RWPE2 (cell line): ENCODE measurements at regions not wholly inside any gene's neighbourhood (a gene's known extent, or its start where the extent isn't known, plus 50 kb on each side); places are given as distances from the start of the nearest gene placed in this dataset.

Source experiments
- ATAC-seq: fragments of 200-7000 bp; cut with Tn5 transposase; 3 replicates; pipeline ENCODE4 v1.9.1; 2021; ENCODE audit warnings: low read depth
- DNase-seq: peaks from one replicate; pipeline ENCODE4 v3.0.0-alpha.2; 2020; ENCODE audit warnings: low spot score
- H3K27ac ChIP-seq: fragments of 450-650 bp; 2 replicates; pipeline ENCODE4 v1.5.1; 2017; ENCODE audit warnings: mild to moderate bottlenecking; ENCODE audit not compliant: poor library complexity, severe bottlenecking
- H3K27me3 ChIP-seq: fragments of 250-450 bp; sonication (Bioruptor Pico); 2 replicates; pipeline ENCODE4 v1.5.1; 2021; ENCODE audit warnings: mild to moderate bottlenecking, moderate library complexity; ENCODE audit not compliant: insufficient read depth, poor library complexity, severe bottlenecking
- H3K36me3 ChIP-seq: fragments of 250-450 bp; sonication (Bioruptor Pico); 2 replicates; pipeline ENCODE4 v1.5.1; 2020; ENCODE audit warnings: low read depth, mild to moderate bottlenecking, moderate library complexity
- H3K4me1 ChIP-seq: fragments of 250-450 bp; sonication (Bioruptor Pico); 2 replicates; pipeline ENCODE4 v1.5.1; 2021; ENCODE audit warnings: mild to moderate bottlenecking, moderate library complexity; ENCODE audit not compliant: insufficient read depth, poor library complexity, severe bottlenecking
- H3K4me3 ChIP-seq: fragments of 250-450 bp; sonication (Bioruptor Pico); 2 replicates; pipeline ENCODE4 v1.5.1; 2021; ENCODE audit warnings: mild to moderate bottlenecking, moderate library complexity; ENCODE audit not compliant: severe bottlenecking
- H3K9me3 ChIP-seq: fragments of 250-450 bp; sonication (Bioruptor Pico); 2 replicates; pipeline ENCODE4 v1.5.1; 2021; ENCODE audit warnings: mild to moderate bottlenecking, moderate library complexity; ENCODE audit not compliant: severe bottlenecking
- CTCF ChIP-seq: fragments of 450-650 bp; IDR thresholded peaks from one replicate; pipeline ENCODE4 v1.5.1; 2017; ENCODE audit warnings: mild to moderate bottlenecking, moderate library complexity; ENCODE audit not compliant: poor library complexity, severe bottlenecking

DNA sequence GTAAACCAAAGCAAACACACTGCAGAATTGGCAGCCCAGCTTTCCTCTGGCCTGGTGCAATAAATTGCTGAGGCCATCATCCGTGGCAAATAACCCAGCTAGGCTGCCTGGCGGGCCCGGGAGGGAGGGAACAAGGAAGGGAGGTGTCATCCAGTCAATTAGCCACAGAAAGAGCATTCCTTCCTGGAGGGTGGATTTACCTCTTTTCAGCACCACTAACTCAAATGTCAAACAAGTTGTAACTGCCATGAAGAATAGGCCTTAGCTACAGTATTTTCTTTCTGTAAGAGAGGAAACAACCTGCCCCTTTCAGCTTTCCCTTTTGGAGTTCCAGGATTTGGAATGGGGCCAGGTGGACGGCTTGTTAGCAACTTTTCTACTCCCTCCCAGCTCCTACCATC lies 163.8 kb upstream of the BDNF start:
- DNase-seq (no peak), ATAC-seq (no peak)
- Histone ChIP-seq H3K9me3 (no peaks in the 10 kb centered on the region), H3K36me3 (no peaks in the 10 kb centered on the region), H3K27me3 (no peaks in the 10 kb centered on the region), H3K27ac (no peak overlapping the region), H3K4me1 (peaks cover 12% of the 10 kb centered on the region), H3K4me3 (no peak overlapping the region)
- TF ChIP-seq CTCF, result no peak

DNA sequence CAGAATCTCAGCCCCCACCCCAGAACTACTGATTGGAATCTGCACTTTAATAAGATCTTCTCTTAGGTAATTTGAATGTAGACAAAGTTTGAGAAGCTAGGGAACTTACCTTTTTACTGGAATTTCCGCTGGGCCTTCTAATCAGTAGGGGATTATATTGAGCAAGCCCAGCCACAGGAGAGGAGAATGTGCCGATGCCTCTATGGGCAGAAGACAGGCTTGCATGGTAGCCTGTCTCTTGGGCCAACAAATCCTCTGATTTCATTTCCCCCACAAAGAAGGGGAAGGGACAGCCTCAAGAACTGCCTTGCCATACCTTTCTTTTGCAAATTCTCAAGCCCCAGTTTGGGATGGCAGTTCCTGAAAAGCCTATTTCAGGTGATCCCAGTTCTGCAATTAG lies 163.4 kb upstream of the BDNF start:
- no peaks in the 10 kb centered on the region for H3K27me3 ChIP-seq
- no peak overlapping the region for H3K27ac ChIP-seq
- no peak for TF ChIP-seq CTCF
- H3K36me3 ChIP-seq, result no peaks in the 10 kb centered on the region
- H3K4me3 ChIP-seq, result no peak overlapping the region
- ATAC-seq, result no peak
- DNase-seq, result no peak
- H3K4me1 ChIP-seq, result peaks cover 12% of the 10 kb centered on the region
- H3K9me3 ChIP-seq, result no peaks in the 10 kb centered on the region

DNA sequence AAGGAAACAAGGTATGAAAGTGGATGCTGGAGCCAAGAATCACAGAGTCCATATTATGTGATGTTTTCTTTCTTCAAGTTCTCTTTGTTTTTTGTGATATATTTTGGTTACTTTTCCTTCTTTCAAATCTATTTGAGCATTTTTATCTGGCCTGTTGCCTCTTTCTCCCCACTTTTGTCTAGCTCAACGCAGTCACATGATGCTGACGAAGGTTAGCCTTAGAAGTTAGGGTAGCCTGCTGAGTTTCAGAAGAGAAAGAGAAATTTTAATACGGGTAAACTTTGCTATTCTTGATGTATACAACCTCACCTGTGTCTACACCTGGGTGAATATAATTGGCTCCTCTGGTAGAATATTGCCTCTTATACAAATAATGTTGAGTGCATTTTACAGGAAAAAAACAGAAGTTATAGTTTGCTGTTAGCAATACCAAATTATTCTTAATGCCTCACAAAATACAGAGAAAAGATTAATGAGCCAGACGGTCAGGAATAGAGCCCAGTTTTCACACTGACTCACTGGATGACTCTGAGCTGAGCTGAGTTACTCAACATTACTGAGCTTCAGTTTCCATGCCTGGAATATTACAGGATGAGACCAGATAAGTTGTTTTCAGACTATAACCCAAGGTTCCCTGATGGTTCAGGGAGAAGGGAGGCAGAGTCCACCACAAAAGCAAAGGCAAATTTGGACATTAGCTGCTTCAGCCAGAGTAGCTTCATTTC lies 161.6 kb upstream of the BDNF start:
- H3K27me3 ChIP-seq, result no peaks in the 10 kb centered on the region
- H3K9me3 ChIP-seq, result no peaks in the 10 kb centered on the region
- peak; percentile 99 for ATAC-seq
- H3K36me3 ChIP-seq, result no peaks in the 10 kb centered on the region
- H3K27ac ChIP-seq, result peak overlapping the region; percentile 5
- TF ChIP-seq CTCF, result no peak
- DNase-seq, result no peak
- H3K4me1 ChIP-seq, result peaks cover 12% of the 10 kb centered on the region
- no peak overlapping the region for H3K4me3 ChIP-seq

- ATAC-seq (no peak), DNase-seq (no peak)
- H3K27me3 ChIP-seq, result no peaks in the 10 kb centered on the region
- peaks cover 12% of the 10 kb centered on the region for H3K4me1 ChIP-seq
- no peaks in the 10 kb centered on the region for H3K36me3 ChIP-seq
- no peak overlapping the region for H3K4me3 ChIP-seq
- no peak for TF ChIP-seq CTCF
- no peak overlapping the region for H3K27ac ChIP-seq
- H3K9me3 ChIP-seq, result no peaks in the 10 kb centered on the region
These were observed 160.6 kb upstream of the BDNF start for GRCh38 chr11:27860811-27861210.

- H3K9me3 ChIP-seq, result no peaks in the 10 kb centered on the region
- no peak overlapping the region for H3K4me3 ChIP-seq
- no peak for TF ChIP-seq CTCF
- DNase-seq, result no peak
- no peaks in the 10 kb centered on the region for H3K27me3 ChIP-seq
- H3K4me1 ChIP-seq, result peaks cover 12% of the 10 kb centered on the region
- no peaks in the 10 kb centered on the region for H3K36me3 ChIP-seq
- H3K27ac ChIP-seq, result no peak overlapping the region
- ATAC-seq, result no peak
These were observed 158.6 kb upstream of the BDNF start for GRCh38 chr11:27858866-27859265.
